MM.1S (cell line): ENCODE measurements at regions not wholly inside any gene's neighbourhood (a gene's known extent, or its start where the extent isn't known, plus 50 kb on each side); places are given as distances from the start of the nearest gene placed in this dataset.

Experiments
- DNase-seq: peaks from one replicate; pipeline ENCODE4 v3.0.0-alpha.2; 2015
- H2AFZ ChIP-seq: fragments of 300-600 bp; sonication (generic); 2 replicates; pipeline ENCODE4 v1.6.0; 2016; ENCODE audit warnings: antibody characterized with exemption, low read length
- H3F3A ChIP-seq: fragments of 300-600 bp; sonication (generic); 2 replicates; pipeline ENCODE4 v1.6.1; 2016; ENCODE audit warnings: mild to moderate bottlenecking, antibody characterized with exemption, low read length, moderate library complexity, mixed read lengths; ENCODE audit not compliant: insufficient read depth
- H3K27ac ChIP-seq: fragments of 300-600 bp; sonication (generic); 2 replicates; pipeline ENCODE4 v1.5.1; 2016; ENCODE audit warnings: mild to moderate bottlenecking, low read length
- H3K27me3 ChIP-seq: fragments of 300-600 bp; sonication (generic); replicated peaks from 2 replicates; pipeline ENCODE4 v1.6.0; 2016; ENCODE audit warnings: low read length; ENCODE audit not compliant: insufficient read depth
- H3K36me3 ChIP-seq: fragments of 300-600 bp; sonication (generic); replicated peaks from 2 replicates; pipeline ENCODE4 v1.6.1; 2016; ENCODE audit warnings: mild to moderate bottlenecking, low read length, mixed read lengths; ENCODE audit not compliant: insufficient read depth
- H3K4me1 ChIP-seq: fragments of 300-600 bp; sonication (generic); 2 replicates; pipeline ENCODE4 v1.6.1; 2016; ENCODE audit warnings: low read length, mixed read lengths
- H3K4me2 ChIP-seq: fragments of 300-600 bp; sonication (generic); 2 replicates; pipeline ENCODE4 v1.6.0; 2016; ENCODE audit warnings: low read depth, low read length
- H3K4me3 ChIP-seq: fragments of 300-600 bp; sonication (generic); 2 replicates; pipeline ENCODE4 v1.5.1; 2016; ENCODE audit warnings: low read length, mixed read lengths
- H3K79me2 ChIP-seq: fragments of 300-600 bp; sonication (generic); 2 replicates; pipeline ENCODE4 v1.6.1; 2016; ENCODE audit warnings: mixed run types, low read length, mixed read lengths
- H3K9ac ChIP-seq: fragments of 300-600 bp; sonication (generic); 2 replicates; pipeline ENCODE4 v1.6.1; 2016; ENCODE audit warnings: low read length, mixed read lengths
- H3K9me2 ChIP-seq: fragments of 300-600 bp; sonication (generic); replicated peaks from 2 replicates; pipeline ENCODE4 v1.6.1; 2016; ENCODE audit warnings: mild to moderate bottlenecking, low read length, mixed read lengths; ENCODE audit not compliant: insufficient read depth
- H3K9me3 ChIP-seq: fragments of 300-600 bp; sonication (generic); replicated peaks from 2 replicates; pipeline ENCODE4 v1.6.1; 2016; ENCODE audit warnings: mild to moderate bottlenecking, low read length, mixed read lengths; ENCODE audit not compliant: insufficient read depth
- H4K20me1 ChIP-seq: fragments of 300-600 bp; sonication (generic); 2 replicates; pipeline ENCODE4 v1.6.1; 2016; ENCODE audit warnings: mild to moderate bottlenecking, low read length, moderate library complexity, mixed read lengths; ENCODE audit not compliant: insufficient read depth
- CTCF ChIP-seq: fragments of 300-600 bp; sonication (generic); IDR thresholded peaks from 2 replicates; pipeline ENCODE4 v1.5.1; 2016; ENCODE audit warnings: antibody characterized with exemption, low read length, mixed read lengths
- EZH2 ChIP-seq: fragments of 300-600 bp; sonication (generic); optimal IDR thresholded peaks from 2 replicates; pipeline ENCODE3; 2017; ENCODE audit warnings: low read depth, mild to moderate bottlenecking, antibody characterized with exemption, low read length, mixed read lengths
- EZH2phosphoT487 ChIP-seq: fragments of 300-600 bp; sonication (generic); IDR thresholded peaks from 2 replicates; pipeline ENCODE4 v1.6.1; 2018; ENCODE audit warnings: antibody characterized with exemption, low read length

- DNase-seq = no peak
- no peaks in the 10 kb centered on the region for H3K36me3 ChIP-seq
- no peaks in the 10 kb centered on the region for H3K27me3 ChIP-seq
- no peak overlapping the region for H2AFZ ChIP-seq
- no peaks in the 10 kb centered on the region for H3K9me3 ChIP-seq
- no peak overlapping the region for H3K4me3 ChIP-seq
- H3K4me2 ChIP-seq = no peak overlapping the region
- no peaks in the 10 kb centered on the region for H3F3A ChIP-seq
- no peak overlapping the region for H3K9ac ChIP-seq
- H4K20me1 ChIP-seq = no peaks in the 10 kb centered on the region
- no peak for TF ChIP-seq CTCF
- TF ChIP-seq EZH2 = no peak
- TF ChIP-seq EZH2phosphoT487 = no peak
- H3K79me2 ChIP-seq = no peaks in the 10 kb centered on the region
- no peak overlapping the region for H3K27ac ChIP-seq
- H3K9me2 ChIP-seq = no peaks in the 10 kb centered on the region
- no peaks in the 10 kb centered on the region for H3K4me1 ChIP-seq
Observed at GRCh38 chr16:79658301-79659033, 57.9 kb upstream of the MAF start.

- Histone ChIP-seq H3K9me2 (no peaks in the 10 kb centered on the region), H3K36me3 (no peaks in the 10 kb centered on the region), H3K27me3 (no peaks in the 10 kb centered on the region), H3K79me2 (no peaks in the 10 kb centered on the region), H2AFZ (no peak overlapping the region), H3K4me1 (no peaks in the 10 kb centered on the region), H3K9me3 (no peaks in the 10 kb centered on the region), H3K4me2 (no peak overlapping the region), H3K27ac (no peak overlapping the region), H3K9ac (no peak overlapping the region), H3K4me3 (no peak overlapping the region), H3F3A (no peaks in the 10 kb centered on the region), H4K20me1 (no peaks in the 10 kb centered on the region)
- no peak for DNase-seq
- TF ChIP-seq EZH2 = no peak
- no peak for TF ChIP-seq CTCF
- no peak for TF ChIP-seq EZH2phosphoT487
Observed at GRCh38 chr16:79656553-79657115, 56.1 kb upstream of the MAF start.

- no peaks in the 10 kb centered on the region for H3K9me2 ChIP-seq
- H4K20me1 ChIP-seq = no peaks in the 10 kb centered on the region
- H3K36me3 ChIP-seq = no peaks in the 10 kb centered on the region
- H3K4me2 ChIP-seq = no peak overlapping the region
- no peak for TF ChIP-seq EZH2phosphoT487
- TF ChIP-seq EZH2 = no peak
- TF ChIP-seq CTCF = no peak
- H3K4me1 ChIP-seq = no peaks in the 10 kb centered on the region
- H3K4me3 ChIP-seq = no peak overlapping the region
- H3K9ac ChIP-seq = no peak overlapping the region
- H3K9me3 ChIP-seq = no peaks in the 10 kb centered on the region
- no peaks in the 10 kb centered on the region for H3F3A ChIP-seq
- H3K27me3 ChIP-seq = no peaks in the 10 kb centered on the region
- no peak overlapping the region for H3K27ac ChIP-seq
- H2AFZ ChIP-seq = no peak overlapping the region
- no peak for DNase-seq
- no peaks in the 10 kb centered on the region for H3K79me2 ChIP-seq
Observed at GRCh38 chr16:79653373-79653891, 52.9 kb upstream of the MAF start.
